ENCODE measurements at regions not wholly inside any gene's neighbourhood (a gene's known extent, or its start where the extent isn't known, plus 50 kb on each side); places are given as distances from the start of the nearest gene placed in this dataset.

DNA sequence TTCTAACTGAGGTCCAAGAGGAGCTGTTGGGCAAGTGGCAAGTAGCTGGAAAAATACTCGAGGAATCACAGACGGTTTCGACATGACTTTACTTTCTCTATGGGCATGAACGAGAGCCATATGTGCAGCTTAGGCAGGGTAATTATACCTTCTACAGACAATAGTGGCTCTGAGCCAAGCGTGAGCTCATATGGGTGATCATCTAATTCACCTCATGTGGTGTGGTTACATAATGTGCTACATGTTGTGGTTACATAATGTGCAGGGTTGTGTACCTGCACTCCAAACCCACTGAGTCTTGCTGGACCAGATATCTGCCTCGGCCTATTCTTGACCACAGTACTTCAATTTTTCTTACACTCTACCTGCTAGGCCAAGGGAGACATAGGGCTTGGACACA lies 771.7 kb upstream of the EYS start:
- DNase-seq (no peak), ATAC-seq (no peak)
- intact Hi-C loops (cut with micrococcal nuclease) = no loop called here

DNA sequence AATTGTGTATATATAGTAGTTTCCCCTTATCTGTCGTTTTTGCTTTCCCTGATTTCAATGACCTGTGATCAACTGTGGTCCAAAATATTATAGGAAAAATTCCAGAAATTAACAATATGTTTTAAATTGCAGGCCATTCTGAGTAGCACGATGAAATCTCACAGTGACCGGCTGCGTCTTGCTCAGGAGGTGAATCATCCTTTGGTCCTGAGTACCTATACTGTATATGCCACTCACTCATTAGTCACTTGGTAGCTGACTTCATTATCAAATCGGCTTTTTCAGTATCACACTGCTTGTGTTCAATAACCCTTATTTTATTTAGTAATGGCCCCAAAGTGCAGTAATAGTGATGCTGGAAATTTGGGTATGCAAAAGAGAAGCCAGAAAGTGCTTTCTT lies 728.3 kb upstream of the EYS start:
- intact Hi-C loops (cut with micrococcal nuclease) = no loop called here
- DNase-seq (no peak), ATAC-seq (no peak)

DNA sequence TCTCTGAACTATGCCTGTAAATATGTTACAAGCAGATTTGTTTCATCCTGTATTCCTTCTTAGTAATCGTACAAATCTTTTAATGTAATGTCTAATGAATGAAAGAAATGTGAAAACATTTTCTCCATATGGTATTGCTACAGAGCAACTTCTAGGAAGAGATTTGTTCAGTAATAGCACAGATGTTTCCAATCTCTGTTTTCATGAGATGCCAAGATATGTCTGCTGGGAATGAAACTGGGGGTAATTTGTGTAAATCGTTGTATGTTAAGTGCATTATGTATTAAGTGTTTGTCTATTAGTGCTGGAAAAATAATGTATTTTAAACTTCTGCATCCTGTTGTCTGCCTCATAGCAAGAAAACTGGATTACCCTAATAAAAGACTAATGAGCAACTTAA lies 722.2 kb upstream of the EYS start:
- ATAC-seq (no peak), DNase-seq (no peak)
- intact Hi-C loops (cut with micrococcal nuclease) = no loop called here

DNA sequence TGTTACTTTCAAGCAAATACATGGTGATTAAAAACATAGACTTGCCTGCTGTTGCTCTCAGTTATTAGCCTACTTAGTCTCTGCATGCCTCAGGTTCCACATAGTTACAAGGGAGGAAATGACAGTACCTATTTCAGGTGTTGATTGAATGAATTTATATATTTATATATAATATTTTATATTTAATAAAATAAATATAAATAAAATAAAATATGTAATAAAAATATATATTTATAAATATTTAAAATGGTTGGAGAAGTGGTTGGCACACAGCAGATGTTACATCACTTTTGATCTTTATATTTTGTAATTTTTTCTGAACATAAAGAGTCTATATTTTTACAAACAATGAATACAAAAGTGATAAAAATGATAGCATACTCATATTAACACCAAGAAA lies 716.0 kb upstream of the EYS start:
- intact Hi-C loops (cut with micrococcal nuclease) = no loop called here
- no peak for ATAC-seq
- no peak for DNase-seq

DNA sequence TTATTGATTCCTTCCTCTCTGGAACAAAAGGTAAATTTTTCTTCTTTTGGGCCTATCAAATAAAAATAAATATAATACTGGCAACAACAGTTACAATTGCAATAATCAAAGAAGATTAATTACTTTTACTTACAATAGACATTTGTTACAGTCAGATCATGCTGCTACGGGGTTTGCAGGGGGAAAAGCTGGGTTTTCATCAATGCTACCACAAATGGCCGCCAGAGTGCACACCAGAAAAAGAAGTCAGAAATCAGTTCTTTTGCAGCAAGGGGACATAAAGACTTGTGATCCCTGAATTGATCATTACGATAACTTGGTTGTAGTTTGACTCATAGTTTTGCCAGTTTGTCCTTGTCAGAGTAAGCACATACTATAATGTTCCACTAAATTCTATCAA lies 714.5 kb upstream of the EYS start:
- DNase-seq (no peak), ATAC-seq (no peak)
- intact Hi-C loops (cut with micrococcal nuclease) = no loop called here

DNA sequence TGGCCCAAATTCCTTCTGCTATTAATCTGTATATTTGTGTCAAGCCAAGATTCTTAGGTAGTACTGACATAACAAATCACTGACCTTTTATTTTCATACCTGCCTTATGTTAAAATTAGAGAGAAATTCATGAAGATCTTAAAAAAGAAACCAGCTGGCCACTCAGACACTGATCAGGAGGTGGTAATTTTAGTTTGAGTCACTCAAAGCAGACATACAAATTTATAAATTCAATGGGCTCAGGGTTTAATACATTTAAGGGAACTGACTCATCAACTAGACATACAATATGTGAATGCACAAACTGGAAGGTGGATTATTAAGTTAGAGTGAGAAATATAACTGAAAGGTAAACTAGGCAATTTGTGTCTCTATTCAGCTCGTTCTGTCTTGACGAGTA lies 711.9 kb upstream of the EYS start:
- DNase-seq (no peak), ATAC-seq (no peak)
- intact Hi-C loops (cut with micrococcal nuclease) = no loop called here

DNA sequence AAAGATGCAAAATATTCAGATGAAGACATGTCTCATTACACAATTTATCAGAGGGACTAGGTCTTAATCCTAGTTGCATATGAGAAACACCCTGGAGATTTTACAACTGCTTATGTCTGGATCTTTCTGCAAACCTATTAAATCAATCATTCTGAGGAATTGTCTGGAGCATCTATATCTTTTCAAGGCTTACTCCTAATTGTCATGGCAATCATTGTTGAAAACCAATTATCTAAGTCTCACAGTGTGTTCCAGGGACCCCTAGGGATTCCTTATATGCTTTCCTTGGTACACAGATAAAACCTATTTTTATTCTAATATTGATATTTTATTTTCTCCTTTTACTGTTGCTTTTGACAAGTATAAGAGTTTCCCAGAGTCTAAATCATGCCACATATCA lies 696.9 kb upstream of the EYS start:
- no peak for ATAC-seq
- intact Hi-C loops (cut with micrococcal nuclease) = no loop called here
- no peak for DNase-seq

DNA sequence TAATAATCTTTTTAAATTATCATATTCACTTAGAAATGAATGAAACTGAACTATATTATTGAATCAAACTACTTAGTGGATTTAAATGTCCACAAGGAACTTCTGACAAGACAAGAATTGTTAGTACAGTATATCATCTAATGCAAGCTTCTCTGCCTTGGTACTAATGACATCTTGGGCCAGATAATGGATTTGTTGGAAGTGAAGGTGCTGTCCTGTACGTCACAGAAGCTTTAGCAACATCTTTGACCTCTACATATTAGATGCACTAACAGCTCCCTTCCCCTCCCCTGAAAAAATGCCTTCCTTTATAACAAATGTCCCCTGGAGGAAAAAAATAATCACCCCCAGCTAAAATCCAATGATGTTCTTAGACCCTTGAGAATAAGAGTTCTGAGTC lies 695.8 kb upstream of the EYS start:
- no peak for ATAC-seq
- no peak for DNase-seq
- intact Hi-C loops (cut with micrococcal nuclease) = no loop called here

DNA sequence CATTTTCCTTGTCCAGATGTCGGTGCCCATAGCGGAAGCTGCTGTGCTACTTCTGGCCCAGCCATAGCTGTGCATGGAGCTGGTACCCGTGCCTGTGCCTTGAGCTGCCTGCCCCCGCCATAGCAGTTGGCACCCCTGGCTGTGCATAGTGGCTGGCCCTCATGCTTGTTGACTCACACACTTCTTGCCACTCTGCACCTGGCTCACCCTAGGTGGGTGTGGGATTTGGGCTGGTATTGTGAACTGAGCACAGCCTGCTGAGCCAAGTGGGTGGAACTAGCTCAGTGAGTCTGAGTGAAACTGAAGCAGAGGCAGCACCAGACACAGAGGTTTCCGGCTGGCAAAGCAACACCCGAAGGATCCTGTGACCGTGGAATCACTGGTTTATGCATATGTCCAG lies 689.5 kb upstream of the EYS start:
- ATAC-seq (no peak), DNase-seq (no peak)
- intact Hi-C loops (cut with micrococcal nuclease) = no loop called here

DNA sequence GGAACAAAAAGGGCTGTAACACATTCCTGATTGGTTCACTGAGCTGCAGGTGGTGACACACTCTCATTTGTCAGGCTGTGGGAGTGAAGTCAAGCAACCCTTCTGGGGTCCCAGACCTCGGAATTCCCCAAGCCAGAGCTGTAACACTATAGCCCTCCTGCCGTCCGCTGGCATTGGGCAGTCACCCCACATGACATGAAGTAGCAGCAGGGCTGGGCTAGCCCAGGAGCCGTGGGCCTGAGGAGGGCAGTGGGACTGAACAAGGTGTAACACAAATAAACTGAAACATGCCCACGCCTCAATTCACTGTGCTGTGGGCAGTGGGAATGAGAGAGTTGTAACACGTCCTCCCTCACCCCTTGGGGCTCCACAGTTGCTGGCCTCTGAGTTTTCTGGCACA lies 689.1 kb upstream of the EYS start:
- peak; percentile 20 for DNase-seq
- ATAC-seq = no peak
- intact Hi-C loops (cut with micrococcal nuclease) = no loop called here

DNA sequence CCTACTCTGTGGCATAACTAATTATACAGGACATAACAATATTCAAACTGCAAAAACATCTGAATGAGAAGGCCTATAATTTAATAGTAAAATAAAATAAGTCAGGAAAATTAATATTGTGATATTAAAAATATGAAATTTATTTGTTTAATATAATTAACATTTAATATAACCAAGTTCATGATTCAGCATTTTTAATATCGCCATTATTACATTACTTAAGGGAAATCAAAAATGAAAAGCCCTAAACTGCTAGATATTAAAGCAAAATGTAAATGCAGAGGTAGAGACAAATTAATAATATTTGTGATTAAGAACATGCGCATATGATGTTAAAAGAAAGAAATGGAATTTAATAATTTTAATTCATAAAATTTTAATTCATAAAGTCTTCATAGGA lies 683.4 kb upstream of the EYS start:
- DNase-seq (no peak), ATAC-seq (no peak)
- intact Hi-C loops (cut with micrococcal nuclease) = no loop called here

DNA sequence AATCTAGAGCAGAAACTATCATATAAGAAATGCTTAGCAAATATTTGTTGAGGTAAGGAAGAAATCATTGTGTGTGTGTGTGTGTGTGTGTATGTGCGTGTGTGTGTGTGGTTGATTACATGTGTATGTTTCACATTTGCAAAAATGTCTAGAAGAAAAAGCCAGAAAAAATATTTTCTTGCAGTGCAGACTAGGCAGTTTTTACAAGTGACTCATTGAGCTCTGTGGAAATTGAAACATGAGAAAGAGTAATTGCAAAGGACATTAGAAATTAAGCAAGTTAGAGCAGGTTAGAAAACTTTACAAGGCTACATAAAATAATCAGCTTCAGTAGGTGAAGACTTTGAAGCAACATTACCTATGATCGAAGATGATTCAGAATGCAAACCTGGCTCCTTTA lies 669.0 kb upstream of the EYS start:
- no peak for DNase-seq
- intact Hi-C loops (cut with micrococcal nuclease) = no loop called here
- ATAC-seq = no peak

DNA sequence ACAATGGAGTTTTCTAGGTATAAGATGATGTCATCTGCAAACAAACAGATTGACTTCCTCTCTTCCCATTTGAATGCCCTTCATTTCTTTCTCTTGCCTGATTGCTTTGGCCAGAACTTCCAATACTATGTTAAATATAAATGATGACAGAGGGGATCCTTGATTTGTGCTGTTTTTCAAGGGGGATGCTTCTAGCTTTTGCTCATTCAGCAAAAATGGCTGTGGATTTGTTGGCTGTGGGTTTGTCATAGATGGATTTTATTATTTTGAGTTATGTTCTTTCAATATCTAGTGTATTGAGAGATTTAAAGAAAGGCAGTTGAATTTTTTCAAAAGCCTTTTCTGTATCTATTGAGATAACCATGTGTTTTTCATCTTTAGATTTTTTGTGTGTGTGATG lies 662.4 kb upstream of the EYS start:
- ATAC-seq = no peak
- DNase-seq = no peak

DNA sequence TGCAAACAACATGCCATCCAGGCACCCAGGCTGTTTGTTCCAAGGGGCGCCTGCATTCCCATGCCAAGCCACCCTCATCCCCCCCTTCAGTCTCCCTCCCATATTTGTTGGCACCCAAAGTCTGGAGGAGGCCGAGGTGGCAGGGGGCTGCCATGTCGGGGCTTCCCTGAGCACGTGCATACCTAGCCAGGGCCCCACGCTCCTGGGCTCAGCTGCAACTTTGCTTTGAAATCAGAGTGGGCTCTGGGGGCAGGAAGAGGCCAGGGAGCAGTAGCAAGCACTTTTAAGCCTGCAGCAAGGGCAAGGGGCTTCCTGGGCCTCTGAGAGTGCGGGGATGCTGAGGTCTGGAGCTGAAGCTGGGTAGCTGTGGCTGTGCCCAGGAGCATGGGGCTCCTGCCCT lies 655.9 kb upstream of the EYS start:
- intact Hi-C loops (cut with micrococcal nuclease) = no loop called here
- DNase-seq (no peak), ATAC-seq (no peak)

More for the DNA sequence above, 662.4 kb upstream of the EYS start:
- intact Hi-C loops (cut with micrococcal nuclease) = no loop called here

DNA sequence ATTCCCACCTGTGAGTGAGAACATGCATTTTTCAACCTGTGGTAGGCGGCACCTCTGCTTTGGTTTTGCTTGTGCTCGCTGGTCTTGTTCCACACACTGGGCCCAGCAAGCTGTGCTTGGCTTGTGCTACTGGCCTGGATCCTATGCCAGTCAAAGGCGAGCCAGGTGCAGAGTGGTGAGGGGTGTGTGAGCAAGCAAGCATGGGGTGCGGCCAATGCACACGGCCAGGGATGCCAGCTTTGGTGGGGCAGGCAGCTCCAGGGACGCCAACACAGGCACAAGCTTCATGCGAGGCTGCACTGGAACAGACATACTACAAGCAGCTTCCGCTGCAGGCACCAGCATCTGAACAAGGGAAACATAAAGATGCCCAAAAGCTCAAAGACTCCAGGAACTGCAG lies 654.9 kb upstream of the EYS start:
- DNase-seq (no peak), ATAC-seq (no peak)
- intact Hi-C loops (cut with micrococcal nuclease) = no loop called here

DNA sequence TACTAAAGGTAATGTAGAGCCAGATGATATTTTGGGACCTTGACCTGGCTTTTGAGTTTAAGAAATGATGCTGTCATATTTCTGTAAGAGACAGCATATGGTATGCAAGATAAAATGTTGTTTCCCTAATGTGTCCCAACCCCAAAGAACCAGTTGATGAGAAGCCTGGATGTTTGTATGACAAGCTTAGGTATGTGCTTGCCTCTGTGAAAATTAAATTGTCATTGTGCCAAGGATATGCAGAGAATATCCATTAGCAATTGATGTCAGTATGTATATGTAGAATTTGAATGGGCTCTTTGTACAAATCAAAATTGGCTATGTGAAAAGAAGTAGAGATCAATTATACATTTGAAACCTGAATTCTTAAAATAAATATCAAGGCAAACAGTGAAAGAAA lies 650.8 kb upstream of the EYS start:
- ATAC-seq (no peak), DNase-seq (no peak)
- intact Hi-C loops (cut with micrococcal nuclease) = no loop called here

DNA sequence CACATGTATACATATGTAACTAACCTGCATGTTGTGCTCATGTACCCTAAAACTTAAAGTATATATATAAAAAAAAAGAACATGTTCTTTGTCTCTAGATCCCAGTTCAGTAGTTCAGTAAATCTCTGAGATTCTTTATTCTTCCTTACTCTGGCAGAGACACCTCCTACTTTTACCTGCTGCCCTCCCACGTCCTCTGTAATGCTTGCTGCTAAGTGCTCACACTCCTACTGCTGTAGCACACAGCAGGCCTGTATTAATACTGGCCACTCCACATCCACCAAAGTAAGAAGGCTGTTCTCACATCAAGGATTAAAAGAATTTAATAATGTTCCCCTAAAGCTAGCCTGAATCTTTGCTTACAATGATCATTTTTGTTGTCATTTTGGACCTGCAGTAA lies 648.4 kb upstream of the EYS start:
- no peak for ATAC-seq
- no peak for DNase-seq
- intact Hi-C loops (cut with micrococcal nuclease) = no loop called here

DNA sequence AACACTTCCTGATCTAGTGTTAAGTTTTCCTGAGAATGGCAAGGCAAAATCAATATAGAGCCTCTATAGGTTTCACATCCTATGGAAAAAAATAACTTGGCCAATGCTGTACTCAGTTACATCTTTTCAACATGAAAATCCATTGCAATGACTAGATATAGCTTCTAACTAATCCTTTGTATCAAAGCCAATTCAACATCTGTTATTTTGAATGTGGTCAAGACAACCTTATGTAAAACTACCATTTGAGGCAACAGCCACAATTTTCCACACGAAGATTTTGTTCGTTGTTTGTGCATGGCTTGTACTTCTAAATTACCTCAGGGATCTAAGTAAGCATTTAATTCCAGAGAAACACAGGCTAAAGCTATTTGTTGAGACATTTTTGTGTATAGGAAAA lies 637.8 kb upstream of the EYS start:
- ATAC-seq = no peak
- DNase-seq = no peak
- intact Hi-C loops (cut with micrococcal nuclease) = no loop called here

DNA sequence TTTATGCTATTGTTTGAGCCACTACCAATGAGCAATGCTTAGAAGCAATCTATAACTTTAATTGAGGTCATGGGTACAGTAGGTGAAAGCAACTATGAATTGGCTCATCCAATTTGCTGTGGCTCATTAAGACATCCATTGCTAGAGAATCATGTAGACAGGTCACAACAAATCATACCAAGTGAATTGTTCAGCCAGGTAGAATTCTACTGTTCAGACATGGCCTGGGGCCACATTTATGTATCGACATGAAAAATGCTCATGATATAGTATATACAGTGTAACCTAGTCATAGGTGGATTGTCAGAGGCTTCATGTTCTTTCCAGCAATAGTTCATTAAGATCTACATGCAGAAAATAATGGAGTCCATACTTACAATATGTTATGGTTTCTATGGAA lies 633.7 kb upstream of the EYS start:
- ATAC-seq (no peak), DNase-seq (no peak)
- intact Hi-C loops (cut with micrococcal nuclease) = no loop called here

DNA sequence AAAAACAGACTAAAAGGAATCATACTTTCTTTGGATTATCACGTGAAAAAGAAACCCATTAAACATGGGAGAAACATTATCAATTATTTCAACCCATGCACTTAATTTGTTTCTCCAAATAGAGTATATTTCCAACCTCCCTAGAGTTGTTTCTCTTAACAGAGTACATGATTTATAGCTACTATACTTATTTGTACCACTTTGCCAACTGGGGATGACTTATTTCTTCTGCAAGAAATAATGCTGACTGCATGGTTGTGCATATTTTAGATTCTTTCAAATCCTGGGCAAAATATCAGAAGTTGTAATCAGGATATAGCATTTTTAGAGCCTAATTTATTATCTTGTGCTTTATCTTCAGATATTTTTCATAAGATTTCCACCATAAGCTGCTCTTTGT lies 629.1 kb upstream of the EYS start:
- no peak for ATAC-seq
- intact Hi-C loops (cut with micrococcal nuclease) = no loop called here
- DNase-seq = no peak

DNA sequence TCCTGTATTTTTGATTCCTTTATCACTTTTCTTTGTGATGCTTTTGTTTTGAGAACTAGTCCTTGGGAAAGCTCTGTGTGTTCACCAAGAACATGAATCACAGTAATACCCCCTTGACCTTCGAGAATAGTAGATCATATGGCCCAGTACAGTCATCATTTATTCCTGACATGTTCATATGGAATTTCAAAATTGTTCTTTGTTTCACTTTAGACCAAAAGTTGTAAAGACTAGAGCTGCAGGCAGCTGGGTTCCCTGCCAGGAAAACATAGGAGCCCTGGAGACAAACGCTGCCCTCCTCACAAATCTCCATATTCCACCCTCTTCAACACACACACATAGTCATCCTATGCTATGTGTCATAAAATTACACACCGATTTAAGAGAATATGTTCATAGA lies 621.2 kb upstream of the EYS start:
- intact Hi-C loops (cut with micrococcal nuclease) = no loop called here
- ATAC-seq (no peak), DNase-seq (no peak)

DNA sequence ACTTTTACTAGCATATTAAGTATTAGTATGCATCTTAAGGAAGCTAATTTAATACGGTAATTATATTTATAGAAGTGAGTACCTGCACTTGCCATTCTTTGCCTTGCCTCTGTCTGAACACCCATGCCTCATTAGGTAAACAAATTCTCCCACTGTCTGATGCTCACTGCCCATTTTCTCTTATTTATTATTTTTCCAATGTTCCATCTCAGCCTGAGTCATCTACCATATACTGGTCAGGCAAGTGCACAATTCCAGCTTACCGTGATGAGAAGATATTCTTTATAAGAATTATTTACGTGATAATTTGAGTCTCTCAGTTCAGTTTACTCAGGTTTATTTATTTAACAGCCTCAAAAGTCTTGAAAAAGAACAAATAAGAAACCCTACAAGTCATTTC lies 619.2 kb upstream of the EYS start:
- intact Hi-C loops (cut with micrococcal nuclease) = no loop called here
- DNase-seq (no peak), ATAC-seq (no peak)

DNA sequence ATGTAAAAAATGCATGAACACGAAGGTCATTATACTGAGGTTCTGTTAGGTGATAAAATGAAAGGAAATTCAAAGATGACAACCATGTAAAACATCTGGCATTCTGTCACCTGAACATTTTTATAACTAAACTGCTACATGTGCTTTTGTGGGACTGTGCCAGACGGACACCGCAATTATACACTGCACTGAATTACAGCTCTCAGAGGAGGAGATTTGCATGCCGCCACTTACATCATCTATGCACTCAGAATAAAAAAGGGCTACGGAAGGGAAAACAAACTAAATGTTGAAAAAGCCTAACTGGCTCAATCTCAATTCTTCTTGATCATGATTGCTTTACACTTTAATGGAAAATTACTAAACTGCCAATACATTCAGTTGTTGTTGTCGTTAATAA lies 614.0 kb upstream of the EYS start:
- DNase-seq (no peak), ATAC-seq (no peak)
- intact Hi-C loops (cut with micrococcal nuclease) = no loop called here

Measured in left ventricle myocardium superior (tissue), 1 donor.